Right lobe of liver (tissue), 4 donors: ENCODE measurements at regions not wholly inside any gene's neighbourhood (a gene's known extent, or its start where the extent isn't known, plus 50 kb on each side); places are given as distances from the start of the nearest gene placed in this dataset.
"Not testable (repeated sequence)": the region's sequence is repeated elsewhere in the genome, so short reads cannot be mapped to it uniquely, and the experiment has no call there.

Experiments
- CTCF ChIP-seq, 4 donors: fragments of 200-600 bp in 3 of 4; fragments of 450-650 bp in 1 of 4; IDR thresholded peaks; one replicate each; pipeline versions ENCODE4 v1.5.1 to v1.8.0; 2016 to 2022; ENCODE audit warnings: antibody characterized with exemption in 4 of 4, mild to moderate bottlenecking in 2 of 4
- POLR2A ChIP-seq: fragments of 450-650 bp; IDR thresholded peaks from one replicate; pipeline ENCODE4 v1.6.1; 2017; ENCODE audit warnings: antibody characterized with exemption, mild to moderate bottlenecking
- donor health status: DM: no; HTN: no; CAD: no.
- donor health status: DM: no; HTN: no; CAD: no.
- donor health status: DM: no; HTN: yes; CAD: no.

- not testable (repeated sequence) for TF ChIP-seq CTCF (IDR thresholded peaks at IDR 0.05); POLR2A
Observed at GRCh38 chr1:143714913-143715312, 256.9 kb downstream of the FAM72C start.
